ENCODE measurements at regions not wholly inside any gene's neighbourhood (a gene's known extent, or its start where the extent isn't known, plus 50 kb on each side); places are given as distances from the start of the nearest gene placed in this dataset.
A peak's percentile ranks its signal among the peaks of the same experiment; 100 is the strongest.

GRCh38 chr16:5653789-5654188 is 556.2 kb upstream of the EEF2KMT start:
- DNase-seq (ENCODE audit: low spot score) = no peak
- ATAC-seq = no peak

GRCh38 chr16:5653041-5653440 is 555.4 kb upstream of the EEF2KMT start:
- ATAC-seq = no peak
- DNase-seq (ENCODE audit: low spot score) = no peak

GRCh38 chr16:5649762-5650743 is 552.5 kb upstream of the EEF2KMT start:
- DNase-seq (ENCODE audit: low spot score) = no peak
- ATAC-seq = no peak

- ATAC-seq (no peak), DNase-seq (ENCODE audit: low spot score) (no peak)
These were observed 549.5 kb upstream of the EEF2KMT start for GRCh38 chr16:5647051-5647450.

GRCh38 chr16:5643855-5644531 is 546.4 kb upstream of the EEF2KMT start:
- DNase-seq (ENCODE audit: low spot score) = no peak
- no peak for ATAC-seq

GRCh38 chr16:5642436-5642835 is 544.8 kb upstream of the EEF2KMT start:
- ATAC-seq (no peak), DNase-seq (ENCODE audit: low spot score) (no peak)

GRCh38 chr16:5642011-5642410 is 544.4 kb upstream of the EEF2KMT start:
- no peak for ATAC-seq
- DNase-seq (ENCODE audit: low spot score) = no peak

- no peak for ATAC-seq
- no peak for DNase-seq (ENCODE audit: low spot score)
These were observed 543.3 kb upstream of the EEF2KMT start for GRCh38 chr16:5640883-5641282.

- DNase-seq (ENCODE audit: low spot score) (no peak), ATAC-seq (no peak)
These were observed 541.9 kb upstream of the EEF2KMT start for GRCh38 chr16:5639531-5639930.

- DNase-seq (ENCODE audit: low spot score) (no peak), ATAC-seq (no peak)
These were observed 537.7 kb upstream of the EEF2KMT start for GRCh38 chr16:5635331-5635730.

- DNase-seq (ENCODE audit: low spot score) = no peak
- ATAC-seq = no peak
These were observed 537.1 kb upstream of the EEF2KMT start for GRCh38 chr16:5634666-5635180.

GRCh38 chr16:5633845-5634440 is 536.3 kb upstream of the EEF2KMT start:
- no peak for DNase-seq (ENCODE audit: low spot score)
- ATAC-seq = peak; percentile 86

GRCh38 chr16:5622234-5622884 is 524.8 kb upstream of the EEF2KMT start:
- no peak for ATAC-seq

GRCh38 chr16:5621826-5622225 is 524.2 kb upstream of the EEF2KMT start:
- DNase-seq (ENCODE audit: low spot score) = no peak
- no peak for ATAC-seq

More at GRCh38 chr16:5622234-5622884, 524.8 kb upstream of the EEF2KMT start:
- no peak for DNase-seq (ENCODE audit: low spot score)

GRCh38 chr16:5619304-5619703 is 521.7 kb upstream of the EEF2KMT start:
- no peak for ATAC-seq
- no peak for DNase-seq (ENCODE audit: low spot score)

- DNase-seq (ENCODE audit: low spot score) (no peak), ATAC-seq (no peak)
These were observed 519.2 kb upstream of the EEF2KMT start for GRCh38 chr16:5616841-5617240.

GRCh38 chr16:5615868-5616642 is 518.5 kb upstream of the EEF2KMT start:
- DNase-seq (ENCODE audit: low spot score) (peak; percentile 49), ATAC-seq (peak; percentile 96)

- DNase-seq (ENCODE audit: low spot score) = no peak
- ATAC-seq = no peak
These were observed 509.6 kb upstream of the EEF2KMT start for GRCh38 chr16:5607169-5607568.

GRCh38 chr16:5605404-5605803 is 507.8 kb upstream of the EEF2KMT start:
- DNase-seq (ENCODE audit: low spot score) = no peak
- no peak for ATAC-seq

GRCh38 chr16:5604770-5605169 is 507.2 kb upstream of the EEF2KMT start:
- ATAC-seq (peak; percentile 69), DNase-seq (ENCODE audit: low spot score) (no peak)
